ENCODE measurements at regions not wholly inside any gene's neighbourhood (a gene's known extent, or its start where the extent isn't known, plus 50 kb on each side); places are given as distances from the start of the nearest gene placed in this dataset.
"Not testable (repeated sequence)": the region's sequence is repeated elsewhere in the genome, so short reads cannot be mapped to it uniquely, and the experiment has no call there.

DNA sequence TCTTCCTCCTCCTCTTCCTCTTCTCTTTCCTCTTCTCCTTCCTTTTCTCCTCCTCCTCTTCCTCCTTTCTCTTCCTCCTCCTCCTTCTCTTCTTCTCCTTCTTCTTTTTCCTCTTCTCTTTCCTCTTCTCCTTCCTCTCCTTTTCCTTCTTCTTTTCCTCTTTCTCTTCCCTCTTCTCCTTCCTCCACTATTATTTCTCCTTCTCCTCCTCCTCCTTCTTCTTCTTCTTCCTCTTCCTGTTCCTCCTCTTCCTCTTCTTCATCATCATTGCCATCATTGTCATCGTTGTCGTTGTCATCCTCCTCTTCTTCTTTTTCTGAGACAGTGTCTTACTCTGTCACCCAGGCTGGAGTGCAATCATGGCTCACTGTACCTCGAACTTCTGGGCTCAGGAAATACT lies 256.3 kb upstream of the SOX4 start:
- TF ChIP-seq, protein P1, sequence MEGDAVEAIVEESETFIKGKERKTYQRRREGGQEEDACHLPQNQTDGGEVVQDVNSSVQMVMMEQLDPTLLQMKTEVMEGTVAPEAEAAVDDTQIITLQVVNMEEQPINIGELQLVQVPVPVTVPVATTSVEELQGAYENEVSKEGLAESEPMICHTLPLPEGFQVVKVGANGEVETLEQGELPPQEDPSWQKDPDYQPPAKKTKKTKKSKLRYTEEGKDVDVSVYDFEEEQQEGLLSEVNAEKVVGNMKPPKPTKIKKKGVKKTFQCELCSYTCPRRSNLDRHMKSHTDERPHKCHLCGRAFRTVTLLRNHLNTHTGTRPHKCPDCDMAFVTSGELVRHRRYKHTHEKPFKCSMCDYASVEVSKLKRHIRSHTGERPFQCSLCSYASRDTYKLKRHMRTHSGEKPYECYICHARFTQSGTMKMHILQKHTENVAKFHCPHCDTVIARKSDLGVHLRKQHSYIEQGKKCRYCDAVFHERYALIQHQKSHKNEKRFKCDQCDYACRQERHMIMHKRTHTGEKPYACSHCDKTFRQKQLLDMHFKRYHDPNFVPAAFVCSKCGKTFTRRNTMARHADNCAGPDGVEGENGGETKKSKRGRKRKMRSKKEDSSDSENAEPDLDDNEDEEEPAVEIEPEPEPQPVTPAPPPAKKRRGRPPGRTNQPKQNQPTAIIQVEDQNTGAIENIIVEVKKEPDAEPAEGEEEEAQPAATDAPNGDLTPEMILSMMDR (IDR thresholded peaks at IDR 0.05; ENCODE audit: control extremely low read depth, extremely low read depth), result no peak
- Histone ChIP-seq H3K9ac (ENCODE audit: insufficient read depth in 1 of 2, low read length in 2 of 2) (no peak overlapping the region), H3K27ac (ENCODE audit: low read depth in 1 of 2, low read length in 1 of 2) (no peak overlapping the region), H3K4me3 (no peak overlapping the region), H3K27me3 (ENCODE audit: control insufficient read depth in 3 of 3, insufficient read depth in 3 of 3, low read length in 2 of 3) (no peaks in the 10 kb centered on the region), H3K4me1 (ENCODE audit: control insufficient read depth in 5 of 5, insufficient read depth in 5 of 5, low read length in 5 of 5) (peaks cover 0 to 24% (median 3%) of the 10 kb centered on the region in 5 donors), H3K9me3 (ENCODE audit: control insufficient read depth in 4 of 4, insufficient read depth in 3 of 4, low read length in 3 of 4) (peaks cover 0 to 1% (median 0%) of the 10 kb centered on the region in 4 donors), H3K36me3 (ENCODE audit: control insufficient read depth in 4 of 4, insufficient read depth in 4 of 4, low read length in 4 of 4) (no peaks in the 10 kb centered on the region)
- 71 to 75% methylated on average over 3 of the region's 3 CpGs for WGBS, 2 donors
- DNase-seq, result no peak
- ATAC-seq (ENCODE audit: insufficient read depth, low FRiP score), result no peak

DNA sequence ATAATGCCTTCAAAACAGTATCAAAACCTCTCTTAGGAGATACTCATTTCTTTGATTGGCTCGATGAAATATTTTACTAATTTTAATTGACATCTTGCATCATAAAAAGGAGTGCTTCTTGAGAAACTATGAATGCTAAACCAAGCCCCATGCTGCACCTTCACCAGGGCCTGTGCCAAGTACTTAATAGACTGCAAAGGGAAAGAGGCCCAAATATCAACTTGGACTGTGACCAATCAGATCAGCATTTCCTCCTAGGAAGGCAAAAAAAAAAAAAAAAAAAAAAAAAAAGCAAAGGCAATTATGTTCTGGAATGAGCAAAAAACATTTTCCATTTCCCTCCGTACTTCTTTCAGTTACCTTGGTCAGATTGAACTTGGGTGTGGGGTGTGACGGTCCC lies 253.0 kb upstream of the SOX4 start:
- Histone ChIP-seq H3K9ac (ENCODE audit: insufficient read depth in 1 of 2, low read length in 2 of 2) (no peak overlapping the region), H3K27ac (ENCODE audit: low read depth in 1 of 2, low read length in 1 of 2) (no peak overlapping the region), H3K9me3 (ENCODE audit: control insufficient read depth in 4 of 4, insufficient read depth in 3 of 4, low read length in 3 of 4) (peaks cover 0 to 1% (median 0%) of the 10 kb centered on the region in 4 donors), H3K4me3 (no peak overlapping the region), H3K36me3 (ENCODE audit: control insufficient read depth in 4 of 4, insufficient read depth in 4 of 4, low read length in 4 of 4) (no peaks in the 10 kb centered on the region), H3K4me1 (ENCODE audit: control insufficient read depth in 5 of 5, insufficient read depth in 5 of 5, low read length in 5 of 5) (peaks cover 3 to 29% (median 4%) of the 10 kb centered on the region in 5 donors), H3K27me3 (ENCODE audit: control insufficient read depth in 3 of 3, insufficient read depth in 3 of 3, low read length in 2 of 3) (no peaks in the 10 kb centered on the region)
- DNase-seq (peak in 2 of 3 donors; percentile 49 to 67), ATAC-seq (ENCODE audit: insufficient read depth, low FRiP score) (no peak)
- 55 to 71% methylated on average over 3 of the region's 3 CpGs for WGBS, 2 donors
- TF ChIP-seq, protein P1 (IDR thresholded peaks at IDR 0.05; ENCODE audit: control extremely low read depth, extremely low read depth), result no peak

DNA sequence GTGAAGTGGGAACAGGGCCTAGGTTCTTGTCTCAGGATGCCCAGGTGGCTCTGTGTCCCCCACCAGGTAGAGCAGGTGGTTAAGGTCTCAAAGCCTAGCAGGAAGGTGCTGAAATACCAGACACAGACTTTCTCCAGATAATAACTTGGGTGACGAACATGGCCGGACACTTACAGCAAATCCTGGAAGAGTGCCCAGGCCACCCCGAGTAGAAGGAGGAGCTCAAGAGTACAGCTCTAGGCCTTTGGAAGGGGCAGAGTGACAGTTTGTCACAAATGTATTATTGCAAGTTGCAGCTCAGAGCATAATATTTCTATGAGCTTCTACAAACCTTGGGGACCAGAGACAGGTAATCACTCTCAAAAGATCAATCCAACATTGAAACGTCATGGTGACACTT lies 251.6 kb upstream of the SOX4 start:
- DNase-seq (peak; percentile 63 to 74 (median 69)), ATAC-seq (ENCODE audit: insufficient read depth, low FRiP score) (no peak)
- TF ChIP-seq, protein P1 (IDR thresholded peaks at IDR 0.05; ENCODE audit: control extremely low read depth, extremely low read depth), result no peak
- Histone ChIP-seq H3K4me3 (no peak overlapping the region), H3K27ac (ENCODE audit: low read depth in 1 of 2, low read length in 1 of 2) (peak overlapping the region in 1 of 2 donors; percentile 91), H3K9ac (ENCODE audit: insufficient read depth in 1 of 2, low read length in 2 of 2) (no peak overlapping the region), H3K27me3 (ENCODE audit: control insufficient read depth in 3 of 3, insufficient read depth in 3 of 3, low read length in 2 of 3) (no peaks in the 10 kb centered on the region), H3K36me3 (ENCODE audit: control insufficient read depth in 4 of 4, insufficient read depth in 4 of 4, low read length in 4 of 4) (no peaks in the 10 kb centered on the region), H3K4me1 (ENCODE audit: control insufficient read depth in 5 of 5, insufficient read depth in 5 of 5, low read length in 5 of 5) (peaks cover 3 to 29% (median 4%) of the 10 kb centered on the region in 5 donors), H3K9me3 (ENCODE audit: control insufficient read depth in 4 of 4, insufficient read depth in 3 of 4, low read length in 3 of 4) (peaks cover 0 to 1% (median 0%) of the 10 kb centered on the region in 4 donors)
- 63 to 86% methylated on average over 4 of the region's 4 CpGs for WGBS, 2 donors

DNA sequence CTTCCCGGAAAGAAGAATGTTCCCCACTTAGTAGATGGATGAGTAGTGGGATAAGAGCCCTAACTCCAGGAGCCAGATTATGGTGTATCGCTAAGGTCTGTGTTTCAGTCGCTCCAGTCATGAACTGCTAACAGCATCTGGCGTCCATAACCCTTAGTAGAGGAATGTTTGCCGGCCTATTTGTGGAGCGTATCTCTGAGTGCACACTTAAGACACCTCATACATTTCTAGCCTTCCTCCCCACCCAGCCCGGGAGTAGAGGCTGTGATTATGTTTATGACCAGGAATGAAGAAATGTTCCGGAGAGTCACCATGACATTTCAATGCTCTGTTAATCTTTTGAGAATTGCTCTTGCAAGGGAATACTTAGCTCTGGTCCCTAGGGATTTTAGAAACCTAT lies 251.1 kb upstream of the SOX4 start:
- H3K27me3 ChIP-seq (ENCODE audit: control insufficient read depth in 3 of 3, insufficient read depth in 3 of 3, low read length in 2 of 3), result no peaks in the 10 kb centered on the region
- 61 to 77% methylated on average over 8 of the region's 8 CpGs for WGBS, 2 donors
- H3K36me3 ChIP-seq (ENCODE audit: control insufficient read depth in 4 of 4, insufficient read depth in 4 of 4, low read length in 4 of 4), result no peaks in the 10 kb centered on the region
- ATAC-seq (ENCODE audit: insufficient read depth, low FRiP score) (peak; percentile 75), DNase-seq (peak; percentile 65 to 81 (median 80))
- H3K9me3 ChIP-seq (ENCODE audit: control insufficient read depth in 4 of 4, insufficient read depth in 3 of 4, low read length in 3 of 4), result no peaks in the 10 kb centered on the region
- H3K4me3 ChIP-seq, result no peak overlapping the region
- TF ChIP-seq, protein P1 (IDR thresholded peaks at IDR 0.05; ENCODE audit: control extremely low read depth, extremely low read depth), result no peak
- peak overlapping the region in 1 of 2 donors; percentile 21 for H3K27ac ChIP-seq (ENCODE audit: low read depth in 1 of 2, low read length in 1 of 2)
- H3K4me1 ChIP-seq (ENCODE audit: control insufficient read depth in 5 of 5, insufficient read depth in 5 of 5, low read length in 5 of 5), result peaks cover 3 to 29% (median 4%) of the 10 kb centered on the region in 5 donors
- H3K9ac ChIP-seq (ENCODE audit: insufficient read depth in 1 of 2, low read length in 2 of 2), result no peak overlapping the region

DNA sequence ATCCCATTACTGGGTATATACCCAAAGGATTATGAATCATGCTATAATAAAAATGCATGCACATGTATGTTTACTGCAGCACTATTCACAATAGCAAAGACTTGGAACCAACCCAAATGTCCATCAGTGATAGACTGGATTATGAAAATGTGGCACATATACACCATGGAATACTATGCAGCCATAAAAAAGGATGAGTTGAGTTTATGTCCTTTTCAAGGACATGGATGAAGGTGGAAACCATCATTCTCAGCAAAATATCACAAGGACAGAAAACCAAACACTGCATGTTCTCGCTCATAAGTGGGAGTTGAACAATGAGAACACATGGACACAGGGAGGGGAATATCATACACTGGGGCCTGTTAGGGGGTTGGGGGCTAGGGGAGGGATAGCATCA lies 247.8 kb upstream of the SOX4 start:
- not testable (repeated sequence) for H3K4me3 ChIP-seq; H3K9ac ChIP-seq (ENCODE audit: insufficient read depth in 1 of 2, low read length in 2 of 2); H3K36me3 ChIP-seq (ENCODE audit: control insufficient read depth in 4 of 4, insufficient read depth in 4 of 4, low read length in 4 of 4); H3K27ac ChIP-seq (ENCODE audit: low read depth in 1 of 2, low read length in 1 of 2); DNase-seq; ATAC-seq (ENCODE audit: insufficient read depth, low FRiP score); H3K27me3 ChIP-seq (ENCODE audit: control insufficient read depth in 3 of 3, insufficient read depth in 3 of 3, low read length in 2 of 3); H3K9me3 ChIP-seq (ENCODE audit: control insufficient read depth in 4 of 4, insufficient read depth in 3 of 4, low read length in 3 of 4)
- 97 to 100% methylated on average over 1 of the region's 1 CpG for WGBS, 2 donors
- peaks cover 2 to 33% (median 7%) of the 10 kb centered on the region in 5 donors for H3K4me1 ChIP-seq (ENCODE audit: control insufficient read depth in 5 of 5, insufficient read depth in 5 of 5, low read length in 5 of 5)

All from lung (tissue), 11 donors.